Endodermal cell (in vitro differentiated cells): ENCODE measurements at regions not wholly inside any gene's neighbourhood (a gene's known extent, or its start where the extent isn't known, plus 50 kb on each side); places are given as distances from the start of the nearest gene placed in this dataset.

Experiments used
- DNase-seq: peaks from one replicate; pipeline ENCODE4 v3.0.0-alpha.2; 2017
- H3K27ac ChIP-seq: 2 replicates; pipeline ENCODE4 v1.5.1; 2013; ENCODE audit warnings: mild to moderate bottlenecking, low read depth, low read length, moderate library complexity
- H3K27me3 ChIP-seq: 2 replicates; pipeline ENCODE4 v1.6.1; 2013; ENCODE audit warnings: mild to moderate bottlenecking, low read length, moderate library complexity; ENCODE audit not compliant: insufficient read depth, control insufficient read depth, poor library complexity, severe bottlenecking
- H3K36me3 ChIP-seq: 2 replicates; pipeline ENCODE4 v1.7.0; 2013; ENCODE audit warnings: mild to moderate bottlenecking, low read length, moderate library complexity; ENCODE audit not compliant: control insufficient read depth, insufficient read depth
- H3K4me1 ChIP-seq: one replicate; pipeline ENCODE4 v1.7.0; 2013; ENCODE audit warnings: low read length; ENCODE audit not compliant: control insufficient read depth, insufficient read depth
- H3K4me3 ChIP-seq: 2 replicates; pipeline ENCODE4 v1.5.1; 2013; ENCODE audit warnings: mild to moderate bottlenecking, low read length, moderate library complexity
- H3K9ac ChIP-seq: 2 replicates; pipeline ENCODE4 v1.6.1; 2013; ENCODE audit warnings: mild to moderate bottlenecking, low read length, moderate library complexity; ENCODE audit not compliant: poor library complexity, severe bottlenecking; ENCODE audit errors: extremely low read depth
- H3K9me3 ChIP-seq: 2 replicates; pipeline ENCODE4 v1.6.1; 2013; ENCODE audit warnings: mild to moderate bottlenecking, low read length, moderate library complexity; ENCODE audit not compliant: control insufficient read depth
- H3K27ac Mint-ChIP-seq: 2 replicates; pipeline ENCODE4 v1.8.0; 2020; ENCODE audit warnings: mixed read lengths
- H3K27me3 Mint-ChIP-seq: 2 replicates; pipeline ENCODE4 v1.8.0; 2021; ENCODE audit warnings: mild to moderate bottlenecking, mixed read lengths; ENCODE audit not compliant: insufficient read depth
- H3K36me3 Mint-ChIP-seq: 2 replicates; pipeline ENCODE4 v1.8.0; 2020; ENCODE audit warnings: low read depth, mixed read lengths
- H3K4me1 Mint-ChIP-seq: 2 replicates; pipeline ENCODE4 v1.8.0; 2020; ENCODE audit warnings: mixed read lengths
- H3K4me3 Mint-ChIP-seq: 2 replicates; pipeline ENCODE4 v1.8.0; 2020; ENCODE audit warnings: mild to moderate bottlenecking, moderate library complexity, mixed read lengths
- H3K9me3 Mint-ChIP-seq: 2 replicates; pipeline ENCODE4 v1.8.0; 2020; ENCODE audit warnings: mild to moderate bottlenecking, mixed read lengths
- CTCF ChIP-seq: fragments of 200-600 bp; sonication (generic); conservative IDR thresholded peaks from 2 replicates; pipeline ENCODE4 v1.5.0; 2021; ENCODE audit warnings: antibody characterized with exemption, mild to moderate bottlenecking
- WGBS, 2 experiments: methylation state at CpG; one replicate each; pipeline versions ENCODE4 v1.1.5 to v1.1.7; 2013; ENCODE audit warnings: missing lambda C conversion rate in 2 of 2, mixed read lengths in 1 of 2; ENCODE audit not compliant: insufficient coverage in 1 of 2, insufficient read length in 1 of 2; 5-methylcytosine and 5-hydroxymethylcytosine counted together

- Histone ChIP-seq H3K4me3 (no peak overlapping the region), H3K4me1 (no peaks in the 10 kb centered on the region), H3K36me3 (no peaks in the 10 kb centered on the region), H3K27ac (no peak overlapping the region), H3K27me3 (no peaks in the 10 kb centered on the region), H3K9me3 (no peaks in the 10 kb centered on the region), H3K9ac (no peak overlapping the region)
- WGBS, 2 experiments, result 86% methylated on average over 2 of the region's 2 CpGs; no CpG with 5 or more reads in 1 of the 2 experiments
- Mint-ChIP-seq H3K27ac (no peak overlapping the region), H3K4me3 (no peak overlapping the region), H3K27me3 (no peaks in the 10 kb centered on the region), H3K36me3 (no peaks in the 10 kb centered on the region), H3K9me3 (no peaks in the 10 kb centered on the region), H3K4me1 (peaks cover 3% of the 10 kb centered on the region)
- TF ChIP-seq CTCF, result no peak
- DNase-seq, result no peak
These were observed 1209.9 kb downstream of the NSUN3 start for GRCh38 chr3:95272781-95273180.

GRCh38 chr3:95277613-95278012 lies 1214.8 kb downstream of the NSUN3 start:
- H3K9me3 ChIP-seq, result no peaks in the 10 kb centered on the region
- Mint-ChIP-seq H3K4me3 (no peak overlapping the region), H3K9me3 (peaks cover 4% of the 10 kb centered on the region), H3K27ac (no peak overlapping the region), H3K36me3 (no peaks in the 10 kb centered on the region), H3K27me3 (no peaks in the 10 kb centered on the region), H3K4me1 (peaks cover 4% of the 10 kb centered on the region)
- H3K4me3 ChIP-seq, result no peak overlapping the region
- DNase-seq, result no peak
- WGBS, 2 experiments, result 82% methylated on average over 3 of the region's 3 CpGs; no CpG with 5 or more reads in 1 of the 2 experiments
- no peaks in the 10 kb centered on the region for H3K27me3 ChIP-seq
- no peak overlapping the region for H3K9ac ChIP-seq
- no peaks in the 10 kb centered on the region for H3K4me1 ChIP-seq
- no peak for TF ChIP-seq CTCF
- H3K36me3 ChIP-seq, result no peaks in the 10 kb centered on the region
- no peak overlapping the region for H3K27ac ChIP-seq

- Mint-ChIP-seq H3K4me1 (peaks cover 4% of the 10 kb centered on the region), H3K4me3 (no peak overlapping the region), H3K9me3 (peaks cover 4% of the 10 kb centered on the region), H3K36me3 (no peaks in the 10 kb centered on the region), H3K27me3 (no peaks in the 10 kb centered on the region), H3K27ac (no peak overlapping the region)
- no peak for DNase-seq
- H3K4me3 ChIP-seq, result no peak overlapping the region
- no peak overlapping the region for H3K9ac ChIP-seq
- H3K9me3 ChIP-seq, result no peaks in the 10 kb centered on the region
- H3K27ac ChIP-seq, result no peak overlapping the region
- no peaks in the 10 kb centered on the region for H3K27me3 ChIP-seq
- no peaks in the 10 kb centered on the region for H3K4me1 ChIP-seq
- no peak for TF ChIP-seq CTCF
- no peaks in the 10 kb centered on the region for H3K36me3 ChIP-seq
- WGBS, 2 experiments, result 75 to 93% methylated on average over 1 to 3 of the region's 3 CpGs
These were observed 1218.0 kb downstream of the NSUN3 start for GRCh38 chr3:95280711-95281352.
